GM12891 (cell line): ENCODE measurements at regions not wholly inside any gene's neighbourhood (a gene's known extent, or its start where the extent isn't known, plus 50 kb on each side); places are given as distances from the start of the nearest gene placed in this dataset.

Experiments used
- PAX5 ChIP-seq: IDR thresholded peaks from 2 replicates; pipeline ENCODE4 v1.6.1; 2011; ENCODE audit warnings: low read length, moderate library complexity, mild to moderate bottlenecking; ENCODE audit not compliant: insufficient read depth, severe bottlenecking
- POLR2A ChIP-seq: IDR thresholded peaks from 2 replicates; pipeline ENCODE4 v1.6.1; 2011; ENCODE audit warnings: low read depth, low read length, control low read depth
- POLR2AphosphoS5 ChIP-seq: IDR thresholded peaks from 2 replicates; pipeline ENCODE4 v1.6.1; 2011; ENCODE audit warnings: low read depth, low read length, control low read depth
- POU2F2 ChIP-seq: IDR thresholded peaks from 2 replicates; pipeline ENCODE4 v1.6.1; 2011; ENCODE audit warnings: low read depth, mild to moderate bottlenecking, control low read depth, low read length, moderate library complexity
- SPI1 ChIP-seq: IDR thresholded peaks from 2 replicates; pipeline ENCODE4 v1.6.1; 2011; ENCODE audit warnings: low read depth, low read length, control low read depth
- TAF1 ChIP-seq: IDR thresholded peaks from 2 replicates; pipeline ENCODE4 v1.6.1; 2011; ENCODE audit warnings: low read depth, low read length, control low read depth

DNA sequence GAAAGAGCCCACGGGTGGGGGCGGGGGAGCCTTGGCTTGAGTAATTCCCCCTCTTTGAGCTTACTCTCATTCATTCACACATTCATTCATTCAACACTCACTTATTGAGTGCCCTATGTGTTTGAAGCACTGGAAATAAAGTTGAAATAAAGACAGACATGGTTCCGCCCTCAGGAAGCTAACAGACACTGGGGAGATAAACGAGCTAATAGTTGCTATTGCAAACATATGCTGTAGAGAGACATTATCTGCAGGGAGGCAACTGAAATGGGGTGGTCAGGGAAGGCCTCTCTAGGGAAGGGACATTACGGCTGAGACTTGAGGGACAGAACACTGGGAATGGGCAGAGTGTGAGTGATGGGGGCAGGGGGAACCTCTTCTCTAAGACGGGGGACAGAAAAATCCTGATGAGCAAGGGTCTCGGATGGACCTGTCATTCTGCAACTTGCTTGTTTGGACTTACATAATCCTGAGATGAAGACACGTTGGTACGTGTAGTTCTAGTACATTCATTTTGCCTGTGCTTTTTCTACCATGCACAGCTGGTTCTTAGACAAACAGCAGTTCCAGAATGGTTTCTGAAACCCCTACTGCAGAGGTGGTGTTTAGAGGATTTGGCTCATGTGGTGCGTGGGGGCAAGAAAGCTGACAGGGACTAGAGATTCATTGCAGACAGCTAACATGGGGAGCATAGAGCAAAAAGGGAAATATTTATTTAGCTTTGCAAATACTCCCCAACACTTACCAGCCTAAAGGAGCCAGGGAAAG is 71.1 kb upstream of the BLCAP start:
- TF ChIP-seq POLR2A (no peak), POLR2AphosphoS5 (no peak), TAF1 (no peak), PAX5 (no peak), POU2F2 (no peak), SPI1 (no peak)
